Astrocyte (in vitro differentiated cells and primary cell): ENCODE measurements at regions not wholly inside any gene's neighbourhood (a gene's known extent, or its start where the extent isn't known, plus 50 kb on each side); places are given as distances from the start of the nearest gene placed in this dataset.

ENCODE experiments used
- CTCF ChIP-seq: IDR thresholded peaks from 2 replicates; pipeline ENCODE4 v1.5.1; 2011; ENCODE audit warnings: low read depth, mild to moderate bottlenecking, inconsistent platforms, low read length, moderate library complexity; ENCODE audit not compliant: insufficient read depth
- EZH2 ChIP-seq: IDR thresholded peaks from 2 replicates; pipeline ENCODE4 v1.6.1; 2012; ENCODE audit warnings: mild to moderate bottlenecking, low read length, inconsistent platforms; ENCODE audit not compliant: insufficient read depth

- peak; percentile 68 for TF ChIP-seq CTCF
- TF ChIP-seq EZH2 = no peak
Measured at GRCh38 chr20:1776681-1777475, 118.3 kb upstream of the SIRPA start.
